HG03025 (cell line): ENCODE measurements at regions not wholly inside any gene's neighbourhood (a gene's known extent, or its start where the extent isn't known, plus 50 kb on each side); places are given as distances from the start of the nearest gene placed in this dataset.
"Not testable (repeated sequence)": the region's sequence is repeated elsewhere in the genome, so short reads cannot be mapped to it uniquely, and the experiment has no call there.

Experiments used
- ATAC-seq: cut with Tn5 transposase; IDR thresholded peaks from one replicate; pipeline ENCODE4 v1.9.1; 2021; ENCODE audit warnings: mild to moderate bottlenecking, moderate library complexity; ENCODE audit not compliant: unreplicated experiment, low FRiP score

GRCh38 chr13:42396901-42397655 lies 125.1 kb downstream of the AKAP11 start:
- ATAC-seq = no peak

- no peak for ATAC-seq
Measured at GRCh38 chr13:42398533-42398932, 126.6 kb downstream of the AKAP11 start.

GRCh38 chr13:42400188-42400833 lies 128.4 kb downstream of the AKAP11 start:
- no peak for ATAC-seq

- no peak for ATAC-seq
Measured at GRCh38 chr13:42401376-42401775, 129.4 kb downstream of the AKAP11 start.

- ATAC-seq = peak; percentile 64
Measured at GRCh38 chr13:42405665-42406390, 133.9 kb downstream of the AKAP11 start.

GRCh38 chr13:42409075-42409474 lies 137.1 kb downstream of the AKAP11 start:
- ATAC-seq = no peak

GRCh38 chr13:42409551-42409950 lies 137.6 kb downstream of the AKAP11 start:
- ATAC-seq = no peak

- ATAC-seq = no peak
Measured at GRCh38 chr13:42412812-42413483, 141.0 kb downstream of the AKAP11 start.

- ATAC-seq = no peak
Measured at GRCh38 chr13:42413484-42413815, 141.5 kb downstream of the AKAP11 start.

GRCh38 chr13:42417626-42418025 lies 145.7 kb downstream of the AKAP11 start:
- ATAC-seq = no peak

GRCh38 chr13:42418184-42418583 lies 146.2 kb downstream of the AKAP11 start:
- no peak for ATAC-seq

- ATAC-seq = peak; percentile 59
Measured at GRCh38 chr13:42420304-42420703, 148.4 kb downstream of the AKAP11 start.

GRCh38 chr13:42422681-42423080 lies 150.7 kb downstream of the AKAP11 start:
- no peak for ATAC-seq

- no peak for ATAC-seq
Measured at GRCh38 chr13:42424182-42424581, 149.8 kb upstream of the TNFSF11 start.

GRCh38 chr13:42445354-42445753 lies 128.6 kb upstream of the TNFSF11 start:
- no peak for ATAC-seq

GRCh38 chr13:42446597-42446996 lies 127.4 kb upstream of the TNFSF11 start:
- ATAC-seq = not testable (repeated sequence)

GRCh38 chr13:42453091-42453645 lies 120.8 kb upstream of the TNFSF11 start:
- no peak for ATAC-seq

GRCh38 chr13:42454749-42455148 lies 119.2 kb upstream of the TNFSF11 start:
- ATAC-seq = no peak

- ATAC-seq = no peak
Measured at GRCh38 chr13:42458193-42458592, 115.8 kb upstream of the TNFSF11 start.

GRCh38 chr13:42466123-42466522 lies 107.8 kb upstream of the TNFSF11 start:
- ATAC-seq = no peak

- ATAC-seq = no peak
Measured at GRCh38 chr13:42466609-42467008, 107.3 kb upstream of the TNFSF11 start.
